ENCODE measurements at regions not wholly inside any gene's neighbourhood (a gene's known extent, or its start where the extent isn't known, plus 50 kb on each side); places are given as distances from the start of the nearest gene placed in this dataset.

GRCh38 chr1:168631671-168632400, 55.4 kb downstream of the XCL1 start:
- intact Hi-C loops (cut with micrococcal nuclease) = no loop called here
- Mint-ChIP-seq H3K36me3 (ENCODE audit: low read depth) (no peaks in the 10 kb centered on the region), H3K9me3 (no peaks in the 10 kb centered on the region), H3K4me1 (ENCODE audit: low read depth) (no peaks in the 10 kb centered on the region), H3K27ac (no peak overlapping the region), H3K4me3 (no peak overlapping the region), H3K27me3 (no peaks in the 10 kb centered on the region)

GRCh38 chr1:168634951-168635532, 58.6 kb downstream of the XCL1 start:
- no peaks in the 10 kb centered on the region for H3K9me3 Mint-ChIP-seq
- H3K4me3 Mint-ChIP-seq = no peak overlapping the region
- H3K27ac Mint-ChIP-seq = no peak overlapping the region
- no peaks in the 10 kb centered on the region for H3K36me3 Mint-ChIP-seq (ENCODE audit: low read depth)
- no peaks in the 10 kb centered on the region for H3K27me3 Mint-ChIP-seq
- intact Hi-C loops (cut with micrococcal nuclease) = no loop called here
- no peaks in the 10 kb centered on the region for H3K4me1 Mint-ChIP-seq (ENCODE audit: low read depth)

- Mint-ChIP-seq H3K4me1 (ENCODE audit: low read depth) (no peaks in the 10 kb centered on the region), H3K36me3 (ENCODE audit: low read depth) (no peaks in the 10 kb centered on the region), H3K4me3 (no peak overlapping the region), H3K27me3 (no peaks in the 10 kb centered on the region), H3K9me3 (no peaks in the 10 kb centered on the region), H3K27ac (no peak overlapping the region)
- intact Hi-C loops (cut with micrococcal nuclease) = no loop called here
Measured at GRCh38 chr1:168636200-168636599, 59.8 kb downstream of the XCL1 start.

- H3K27ac Mint-ChIP-seq = no peak overlapping the region
- H3K9me3 Mint-ChIP-seq = no peaks in the 10 kb centered on the region
- no peak overlapping the region for H3K4me3 Mint-ChIP-seq
- no peaks in the 10 kb centered on the region for H3K4me1 Mint-ChIP-seq (ENCODE audit: low read depth)
- intact Hi-C loops (cut with micrococcal nuclease) = loop anchor here (1.0 kb wide), 1 partner anchor 712 kb away; no protein-coding TSS in a partner anchor
- no peaks in the 10 kb centered on the region for H3K27me3 Mint-ChIP-seq
- H3K36me3 Mint-ChIP-seq (ENCODE audit: low read depth) = no peaks in the 10 kb centered on the region
Measured at GRCh38 chr1:168636642-168637111, 60.3 kb downstream of the XCL1 start.

- H3K27ac Mint-ChIP-seq = no peak overlapping the region
- H3K4me1 Mint-ChIP-seq (ENCODE audit: low read depth) = no peaks in the 10 kb centered on the region
- no peak overlapping the region for H3K4me3 Mint-ChIP-seq
- H3K36me3 Mint-ChIP-seq (ENCODE audit: low read depth) = no peaks in the 10 kb centered on the region
- no peaks in the 10 kb centered on the region for H3K9me3 Mint-ChIP-seq
- no peaks in the 10 kb centered on the region for H3K27me3 Mint-ChIP-seq
- intact Hi-C loops (cut with micrococcal nuclease) = loop anchor here (1.0 kb wide), 1 partner anchor 711 kb away; no protein-coding TSS in a partner anchor
Measured at GRCh38 chr1:168637350-168637991, 61.1 kb downstream of the XCL1 start.

GRCh38 chr1:168638884-168639283, 62.5 kb downstream of the XCL1 start:
- Mint-ChIP-seq H3K9me3 (no peaks in the 10 kb centered on the region), H3K4me1 (ENCODE audit: low read depth) (no peaks in the 10 kb centered on the region), H3K27ac (no peak overlapping the region), H3K36me3 (ENCODE audit: low read depth) (no peaks in the 10 kb centered on the region), H3K27me3 (no peaks in the 10 kb centered on the region), H3K4me3 (no peak overlapping the region)
- intact Hi-C loops (cut with micrococcal nuclease) = no loop called here

- H3K36me3 Mint-ChIP-seq (ENCODE audit: low read depth) = no peaks in the 10 kb centered on the region
- H3K4me3 Mint-ChIP-seq = no peak overlapping the region
- H3K9me3 Mint-ChIP-seq = no peaks in the 10 kb centered on the region
- H3K4me1 Mint-ChIP-seq (ENCODE audit: low read depth) = no peaks in the 10 kb centered on the region
- H3K27ac Mint-ChIP-seq = no peak overlapping the region
- intact Hi-C loops (cut with micrococcal nuclease) = no loop called here
- no peaks in the 10 kb centered on the region for H3K27me3 Mint-ChIP-seq
Measured at GRCh38 chr1:168640182-168640581, 63.8 kb downstream of the XCL1 start.

GRCh38 chr1:168640836-168641235, 64.4 kb downstream of the XCL1 start:
- Mint-ChIP-seq H3K27ac (no peak overlapping the region), H3K36me3 (ENCODE audit: low read depth) (no peaks in the 10 kb centered on the region), H3K9me3 (no peaks in the 10 kb centered on the region), H3K4me1 (ENCODE audit: low read depth) (no peaks in the 10 kb centered on the region), H3K4me3 (no peak overlapping the region), H3K27me3 (no peaks in the 10 kb centered on the region)
- intact Hi-C loops (cut with micrococcal nuclease) = no loop called here

- no peak overlapping the region for H3K27ac Mint-ChIP-seq
Measured at GRCh38 chr1:168643152-168643551, 66.7 kb downstream of the XCL1 start.

More at GRCh38 chr1:168643152-168643551, 66.7 kb downstream of the XCL1 start:
- Mint-ChIP-seq H3K9me3 (no peaks in the 10 kb centered on the region), H3K4me3 (no peak overlapping the region), H3K4me1 (ENCODE audit: low read depth) (no peaks in the 10 kb centered on the region), H3K36me3 (ENCODE audit: low read depth) (no peaks in the 10 kb centered on the region), H3K27me3 (no peaks in the 10 kb centered on the region)
- intact Hi-C loops (cut with micrococcal nuclease) = no loop called here
